ENCODE measurements at regions not wholly inside any gene's neighbourhood (a gene's known extent, or its start where the extent isn't known, plus 50 kb on each side); places are given as distances from the start of the nearest gene placed in this dataset.

- H3K4me1 Mint-ChIP-seq, result no peaks in the 10 kb centered on the region
Observed at GRCh38 chr12:127632461-127632860, 634.5 kb upstream of the TMEM132C start.

GRCh38 chr12:127635838-127636237 is 631.1 kb upstream of the TMEM132C start:
- TF ChIP-seq EZH2 (IDR thresholded peaks at IDR 0.05; ENCODE audit: borderline replicate concordance, insufficient read depth, low read depth, low read length, poor library complexity, severe bottlenecking) (no peak), CTCF (IDR thresholded peaks at IDR 0.05) (no peak)
- Histone ChIP-seq H3K27ac (ENCODE audit: low read length in 2 of 2) (no peak overlapping the region), H3K36me3 (replicated peaks in 1 of 2; ENCODE audit: control extremely low read depth in 1 of 2, control insufficient read depth in 1 of 2, extremely low read depth in 1 of 2, insufficient read depth in 2 of 2, low read length in 1 of 2) (no peaks in the 10 kb centered on the region), H3K4me3 (ENCODE audit: control extremely low read depth in 1 of 5, extremely low read depth in 1 of 5, insufficient read depth in 1 of 5, low read depth in 2 of 5, low read length in 4 of 5) (no peak overlapping the region), H3K79me2 (ENCODE audit: control insufficient read depth, insufficient read depth, low read length) (no peaks in the 10 kb centered on the region), H2AFZ (ENCODE audit: insufficient read depth, low read depth, low read length, poor library complexity, severe bottlenecking) (no peak overlapping the region), H3K4me1 (ENCODE audit: control insufficient read depth in 2 of 2, insufficient read depth in 2 of 2, low read length in 2 of 2) (no peaks in the 10 kb centered on the region), H3K4me2 (replicated peaks; ENCODE audit: low read depth, low read length, poor library complexity, severe bottlenecking) (no peak overlapping the region), H3K27me3 (replicated peaks in 1 of 4; ENCODE audit: control extremely low read depth in 1 of 4, control insufficient read depth in 3 of 4, insufficient read depth in 4 of 4, low read length in 3 of 4) (no peaks in the 10 kb centered on the region), H4K20me1 (ENCODE audit: control insufficient read depth, insufficient read depth, low read length, poor library complexity, severe bottlenecking) (no peaks in the 10 kb centered on the region), H3K9ac (ENCODE audit: low read length) (no peak overlapping the region), H3K9me3 (ENCODE audit: control extremely low read depth in 1 of 3, control insufficient read depth in 2 of 3, insufficient read depth in 1 of 3, low read length in 2 of 3) (no peaks in the 10 kb centered on the region)
- ATAC-seq (ENCODE audit: low read depth) (no peak), DNase-seq (no peak)
- intact Hi-C loops (cut with micrococcal nuclease), result no loop called here
- H3K4me1 Mint-ChIP-seq, result no peaks in the 10 kb centered on the region
- H3K27ac Mint-ChIP-seq, result no peak overlapping the region
- H3K27me3 Mint-ChIP-seq, result no peaks in the 10 kb centered on the region
- 93% methylated on average over 3 of the region's 4 CpGs for WGBS (ENCODE audit: insufficient coverage)
- no peak overlapping the region for H3K4me3 Mint-ChIP-seq
- ChIA-PET CTCF (no interaction called here), POLR2A (no interaction called here)
- H3K9me3 Mint-ChIP-seq (ENCODE audit: insufficient read depth), result no peaks in the 10 kb centered on the region

More at GRCh38 chr12:127632461-127632860, 634.5 kb upstream of the TMEM132C start:
- Histone ChIP-seq H3K79me2 (ENCODE audit: control insufficient read depth, insufficient read depth, low read length) (no peaks in the 10 kb centered on the region), H2AFZ (ENCODE audit: insufficient read depth, low read depth, low read length, poor library complexity, severe bottlenecking) (no peak overlapping the region), H3K9ac (ENCODE audit: low read length) (no peak overlapping the region), H3K4me3 (ENCODE audit: control extremely low read depth in 1 of 5, extremely low read depth in 1 of 5, insufficient read depth in 1 of 5, low read depth in 2 of 5, low read length in 4 of 5) (no peak overlapping the region), H3K27ac (ENCODE audit: low read length in 2 of 2) (no peak overlapping the region), H3K4me1 (ENCODE audit: control insufficient read depth in 2 of 2, insufficient read depth in 2 of 2, low read length in 2 of 2) (no peaks in the 10 kb centered on the region), H3K36me3 (replicated peaks in 1 of 2; ENCODE audit: control extremely low read depth in 1 of 2, control insufficient read depth in 1 of 2, extremely low read depth in 1 of 2, insufficient read depth in 2 of 2, low read length in 1 of 2) (no peaks in the 10 kb centered on the region), H3K27me3 (replicated peaks in 1 of 4; ENCODE audit: control extremely low read depth in 1 of 4, control insufficient read depth in 3 of 4, insufficient read depth in 4 of 4, low read length in 3 of 4) (no peaks in the 10 kb centered on the region), H4K20me1 (ENCODE audit: control insufficient read depth, insufficient read depth, low read length, poor library complexity, severe bottlenecking) (no peaks in the 10 kb centered on the region), H3K4me2 (replicated peaks; ENCODE audit: low read depth, low read length, poor library complexity, severe bottlenecking) (no peak overlapping the region), H3K9me3 (ENCODE audit: control extremely low read depth in 1 of 3, control insufficient read depth in 2 of 3, insufficient read depth in 1 of 3, low read length in 2 of 3) (no peaks in the 10 kb centered on the region)
- DNase-seq, result no peak
- Mint-ChIP-seq H3K27me3 (no peaks in the 10 kb centered on the region), H3K9me3 (ENCODE audit: insufficient read depth) (no peaks in the 10 kb centered on the region), H3K4me3 (no peak overlapping the region), H3K27ac (no peak overlapping the region)
- WGBS (ENCODE audit: insufficient coverage), result 92% methylated on average over 6 of the region's 11 CpGs
- ChIA-PET CTCF (no interaction called here), POLR2A (no interaction called here)
- intact Hi-C loops (cut with micrococcal nuclease), result no loop called here
- no peak for ATAC-seq (ENCODE audit: low read depth)
- TF ChIP-seq CTCF (IDR thresholded peaks at IDR 0.05), result no peak
- no peak for TF ChIP-seq EZH2 (IDR thresholded peaks at IDR 0.05; ENCODE audit: borderline replicate concordance, insufficient read depth, low read depth, low read length, poor library complexity, severe bottlenecking)

Measured in B cell (primary cell).